Type B pancreatic cell (in vitro differentiated cells): ENCODE measurements at regions not wholly inside any gene's neighbourhood (a gene's known extent, or its start where the extent isn't known, plus 50 kb on each side); places are given as distances from the start of the nearest gene placed in this dataset.
"Not testable (repeated sequence)": the region's sequence is repeated elsewhere in the genome, so short reads cannot be mapped to it uniquely, and the experiment has no call there.

Experiments
- DNase-seq: peaks from one replicate; pipeline ENCODE4 v3.0.0; 2021; ENCODE audit warnings: mixed read lengths; ENCODE audit not compliant: unreplicated experiment; ENCODE audit errors: extremely low spot score
- H3K27ac Mint-ChIP-seq: 2 replicates; pipeline ENCODE4 v1.8.0; 2021; ENCODE audit warnings: mild to moderate bottlenecking, mixed read lengths
- H3K27me3 Mint-ChIP-seq: 2 replicates; pipeline ENCODE4 v1.8.0; 2021; ENCODE audit warnings: mixed read lengths
- H3K36me3 Mint-ChIP-seq: 2 replicates; pipeline ENCODE4 v1.8.0; 2021; ENCODE audit warnings: mixed read lengths
- H3K4me1 Mint-ChIP-seq: one replicate; pipeline ENCODE4 v1.8.0; 2021; ENCODE audit warnings: mixed read lengths; ENCODE audit not compliant: unreplicated experiment
- H3K4me3 Mint-ChIP-seq: 2 replicates; pipeline ENCODE4 v1.8.0; 2021; ENCODE audit warnings: mild to moderate bottlenecking, mixed read lengths
- H3K9me3 Mint-ChIP-seq: 2 replicates; pipeline ENCODE4 v1.8.0; 2021; ENCODE audit warnings: mixed read lengths
- CTCF ChIP-seq: fragments of 200-600 bp; sonication (generic); conservative IDR thresholded peaks from 2 replicates; pipeline ENCODE4 v1.5.0; 2021; ENCODE audit warnings: antibody characterized with exemption, mild to moderate bottlenecking

DNA sequence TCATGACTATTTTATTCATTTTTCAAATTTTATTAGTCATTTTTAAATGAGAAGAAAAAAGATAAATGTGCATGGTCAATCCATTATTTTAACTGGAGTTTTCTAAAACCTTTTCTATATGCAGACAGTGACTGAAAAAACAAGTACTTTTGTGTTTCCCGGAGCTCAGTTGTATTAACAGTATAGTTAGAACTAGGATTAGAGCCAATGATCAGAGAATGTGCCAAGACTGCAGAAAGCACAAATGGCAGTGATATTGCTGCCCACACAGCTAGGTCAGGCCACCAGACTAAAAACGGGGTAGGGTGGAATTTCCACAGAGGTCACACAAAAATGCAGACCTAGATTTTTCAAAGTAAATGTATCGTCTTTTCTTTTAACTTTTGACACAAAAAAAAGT is 163.1 kb upstream of the GRIK3 start:
- Mint-ChIP-seq H3K4me1 (no peaks in the 10 kb centered on the region), H3K27ac (no peak overlapping the region), H3K4me3 (no peak overlapping the region), H3K36me3 (no peaks in the 10 kb centered on the region), H3K9me3 (peaks cover 4% of the 10 kb centered on the region), H3K27me3 (peaks cover 15% of the 10 kb centered on the region)
- no peak for DNase-seq
- no peak for TF ChIP-seq CTCF

GRCh38 chr1:37214305-37214704 is 180.0 kb upstream of the GRIK3 start:
- not testable (repeated sequence) for H3K36me3 Mint-ChIP-seq, H3K9me3 Mint-ChIP-seq, DNase-seq, H3K4me1 Mint-ChIP-seq, H3K4me3 Mint-ChIP-seq, H3K27me3 Mint-ChIP-seq, H3K27ac Mint-ChIP-seq

GRCh38 chr1:37233606-37234005 is 199.3 kb upstream of the GRIK3 start:
- no peak for TF ChIP-seq CTCF
- Mint-ChIP-seq H3K4me1 (peaks cover 4% of the 10 kb centered on the region), H3K27me3 (peaks cover 31% of the 10 kb centered on the region), H3K36me3 (no peaks in the 10 kb centered on the region), H3K4me3 (no peak overlapping the region), H3K27ac (no peak overlapping the region), H3K9me3 (no peaks in the 10 kb centered on the region)
- DNase-seq: no peak

DNA sequence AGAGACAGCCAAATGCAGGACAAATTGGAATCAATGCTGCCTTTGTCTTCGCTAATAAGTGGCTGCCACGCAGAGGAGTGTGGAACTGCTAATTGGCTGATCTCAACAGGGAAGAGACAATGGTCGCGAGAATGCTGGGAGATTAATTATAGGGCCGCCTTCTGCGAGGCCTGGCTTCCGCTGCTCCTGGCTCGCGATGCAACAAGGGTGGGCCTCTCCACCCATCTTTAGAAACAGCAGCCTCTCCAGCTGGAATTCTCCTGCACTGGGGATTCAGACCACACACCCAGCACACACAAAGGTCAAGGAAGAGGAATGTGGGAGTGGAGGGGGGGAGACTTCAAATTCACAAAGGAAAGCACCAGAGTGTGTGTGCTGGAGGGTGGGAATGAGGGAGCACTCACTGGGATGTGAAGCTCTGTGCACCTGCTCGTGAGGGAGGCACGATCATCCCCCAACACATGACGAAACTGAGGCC is 200.7 kb upstream of the GRIK3 start:
- H3K27me3 Mint-ChIP-seq: peaks cover 40% of the 10 kb centered on the region
- no peaks in the 10 kb centered on the region for H3K36me3 Mint-ChIP-seq
- H3K4me1 Mint-ChIP-seq: peaks cover 8% of the 10 kb centered on the region
- DNase-seq: no peak
- no peak overlapping the region for H3K4me3 Mint-ChIP-seq
- no peak overlapping the region for H3K27ac Mint-ChIP-seq
- H3K9me3 Mint-ChIP-seq: no peaks in the 10 kb centered on the region
- no peak for TF ChIP-seq CTCF

DNA sequence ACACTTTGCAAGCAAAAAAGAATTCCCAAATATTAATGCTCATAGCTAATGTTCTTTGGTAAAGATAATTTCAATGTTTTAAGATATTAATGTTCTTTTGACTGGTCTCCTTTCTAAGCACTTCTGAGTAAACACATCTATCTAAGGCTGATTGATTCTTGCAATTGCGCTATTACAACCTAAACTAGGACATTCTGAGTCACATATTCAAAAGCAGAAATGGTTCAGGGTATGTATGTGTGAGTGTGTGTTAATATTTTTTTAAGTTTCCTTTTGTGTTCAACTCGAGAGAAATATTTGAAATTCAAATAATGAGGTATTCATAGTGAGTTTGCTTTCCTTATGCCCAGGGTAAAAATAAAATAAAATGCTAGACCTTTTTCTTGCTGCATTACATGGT is 203.6 kb upstream of the GRIK3 start:
- H3K4me1 Mint-ChIP-seq: peaks cover 8% of the 10 kb centered on the region

More for the DNA sequence above, 203.6 kb upstream of the GRIK3 start:
- no peak for DNase-seq
- Mint-ChIP-seq H3K27ac (no peak overlapping the region), H3K36me3 (no peaks in the 10 kb centered on the region), H3K9me3 (no peaks in the 10 kb centered on the region), H3K4me3 (no peak overlapping the region), H3K27me3 (peaks cover 43% of the 10 kb centered on the region)
- no peak for TF ChIP-seq CTCF
